HL-60 (cell line): ENCODE measurements at regions not wholly inside any gene's neighbourhood (a gene's known extent, or its start where the extent isn't known, plus 50 kb on each side); places are given as distances from the start of the nearest gene placed in this dataset.

Experiments used
- CTCF ChIP-seq: IDR thresholded peaks from one replicate; pipeline ENCODE4 v1.5.1; 2011; ENCODE audit warnings: low read length, control low read depth, inconsistent platforms; ENCODE audit not compliant: insufficient read depth
- POLR2AphosphoS5 ChIP-seq: IDR thresholded peaks from 2 replicates; pipeline ENCODE4 v1.6.1; 2012; ENCODE audit warnings: low read depth

GRCh38 chr16:7111265-7111664 lies 221.4 kb upstream of the RBFOX1 start:
- TF ChIP-seq POLR2AphosphoS5 (no peak), CTCF (no peak)
